ENCODE measurements at regions not wholly inside any gene's neighbourhood (a gene's known extent, or its start where the extent isn't known, plus 50 kb on each side); places are given as distances from the start of the nearest gene placed in this dataset.

DNA sequence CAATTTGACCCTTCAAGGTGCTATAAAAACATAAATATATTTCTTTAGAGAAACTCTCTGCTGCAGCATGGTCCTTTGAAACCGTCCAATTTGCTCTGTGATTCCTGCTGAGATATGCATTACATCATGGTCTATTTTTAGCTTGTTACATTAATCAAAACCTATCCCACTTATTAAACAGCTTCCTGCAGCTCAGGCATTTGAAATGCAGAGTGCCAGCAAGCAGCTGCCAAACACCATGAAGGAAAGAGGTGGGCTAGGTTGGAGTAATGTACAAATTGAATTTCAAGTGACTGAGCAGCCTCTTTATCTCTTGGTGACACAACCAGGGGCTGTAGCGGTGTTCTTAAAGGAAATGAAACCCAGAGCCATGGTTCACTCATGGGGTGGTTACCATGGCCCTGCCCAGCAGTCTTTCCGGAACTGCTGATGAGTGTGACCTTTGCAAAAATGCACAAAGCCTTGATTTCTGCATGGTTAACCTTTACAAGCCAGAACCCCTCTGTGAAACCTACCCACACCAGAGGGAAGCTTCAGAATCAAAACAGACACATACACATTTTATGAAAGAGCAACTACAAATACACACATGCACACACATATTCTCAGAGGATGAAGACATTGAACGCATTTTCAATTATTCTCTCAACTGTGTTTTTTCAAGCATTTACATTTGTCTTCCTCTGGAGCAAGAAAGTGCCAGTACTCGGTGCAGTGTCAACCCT lies 155.8 kb upstream of the ZNF608 start (continued):
- TF ChIP-seq BHLHE40 (IDR thresholded peaks at IDR 0.05; ENCODE audit: borderline replicate concordance in 1 of 2, low read depth in 2 of 2, low read length in 1 of 2) (peak; percentile 51 to 65; a peak in 3 of 4 replicates), CHD2 (IDR thresholded peaks at IDR 0.05; ENCODE audit: borderline replicate concordance, low read depth, low read length) (peak; percentile 65; the same call in 1 of the 2 replicates), STAT3 (IDR thresholded peaks at IDR 0.05; ENCODE audit: low read depth, low read length) (0 out of 2 replicates have a peak, but pooled peaks have one; percentile 59), MTA3 (IDR thresholded peaks at IDR 0.05; ENCODE audit: borderline replicate concordance, low read length) (peak; percentile 90; the same call in 1 of the 2 replicates), TCF12 (IDR thresholded peaks at IDR 0.05; ENCODE audit: low read depth, low read length) (peak; percentile 71; the same call in 1 of the 2 replicates), POU2F2 (IDR thresholded peaks at IDR 0.05; ENCODE audit: borderline replicate concordance, low read depth, low read length) (peak; percentile 52; the same call in 1 of the 3 replicates), TBL1XR1 (IDR thresholded peaks at IDR 0.05; ENCODE audit: low read depth, low read length) (peak; percentile 85; the same call in 1 of the 2 replicates), ZBED1 (IDR thresholded peaks at IDR 0.05; ENCODE audit: borderline replicate concordance) (peak; percentile 62; the same call in 1 of the 2 replicates), SMC3 (IDR thresholded peaks at IDR 0.05; ENCODE audit: borderline replicate concordance, low read length) (peak; percentile 42; the same call in 1 of the 2 replicates), MEF2A (IDR thresholded peaks at IDR 0.05; ENCODE audit: insufficient read depth, low read depth, low read length) (peak; percentile 90), BACH1 (IDR thresholded peaks at IDR 0.05; ENCODE audit: borderline replicate concordance) (no peak), BMI1 (IDR thresholded peaks at IDR 0.05; ENCODE audit: borderline replicate concordance) (peak; percentile 47; the same call in 1 of the 2 replicates), YY1 (IDR thresholded peaks at IDR 0.05; ENCODE audit: low read depth, low read length) (peak; percentile 72), PML (IDR thresholded peaks at IDR 0.05; ENCODE audit: low read length) (peak; percentile 50; the same call in 1 of the 2 replicates)
- TF ChIP-seq, protein P1, sequence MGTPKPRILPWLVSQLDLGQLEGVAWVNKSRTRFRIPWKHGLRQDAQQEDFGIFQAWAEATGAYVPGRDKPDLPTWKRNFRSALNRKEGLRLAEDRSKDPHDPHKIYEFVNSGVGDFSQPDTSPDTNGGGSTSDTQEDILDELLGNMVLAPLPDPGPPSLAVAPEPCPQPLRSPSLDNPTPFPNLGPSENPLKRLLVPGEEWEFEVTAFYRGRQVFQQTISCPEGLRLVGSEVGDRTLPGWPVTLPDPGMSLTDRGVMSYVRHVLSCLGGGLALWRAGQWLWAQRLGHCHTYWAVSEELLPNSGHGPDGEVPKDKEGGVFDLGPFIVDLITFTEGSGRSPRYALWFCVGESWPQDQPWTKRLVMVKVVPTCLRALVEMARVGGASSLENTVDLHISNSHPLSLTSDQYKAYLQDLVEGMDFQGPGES (IDR thresholded peaks at IDR 0.05): no peak
- TF ChIP-seq, protein P2, sequence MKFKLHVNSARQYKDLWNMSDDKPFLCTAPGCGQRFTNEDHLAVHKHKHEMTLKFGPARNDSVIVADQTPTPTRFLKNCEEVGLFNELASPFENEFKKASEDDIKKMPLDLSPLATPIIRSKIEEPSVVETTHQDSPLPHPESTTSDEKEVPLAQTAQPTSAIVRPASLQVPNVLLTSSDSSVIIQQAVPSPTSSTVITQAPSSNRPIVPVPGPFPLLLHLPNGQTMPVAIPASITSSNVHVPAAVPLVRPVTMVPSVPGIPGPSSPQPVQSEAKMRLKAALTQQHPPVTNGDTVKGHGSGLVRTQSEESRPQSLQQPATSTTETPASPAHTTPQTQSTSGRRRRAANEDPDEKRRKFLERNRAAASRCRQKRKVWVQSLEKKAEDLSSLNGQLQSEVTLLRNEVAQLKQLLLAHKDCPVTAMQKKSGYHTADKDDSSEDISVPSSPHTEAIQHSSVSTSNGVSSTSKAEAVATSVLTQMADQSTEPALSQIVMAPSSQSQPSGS (IDR thresholded peaks at IDR 0.05; ENCODE audit: low read length): peak; percentile 99
- TF ChIP-seq, protein P3, sequence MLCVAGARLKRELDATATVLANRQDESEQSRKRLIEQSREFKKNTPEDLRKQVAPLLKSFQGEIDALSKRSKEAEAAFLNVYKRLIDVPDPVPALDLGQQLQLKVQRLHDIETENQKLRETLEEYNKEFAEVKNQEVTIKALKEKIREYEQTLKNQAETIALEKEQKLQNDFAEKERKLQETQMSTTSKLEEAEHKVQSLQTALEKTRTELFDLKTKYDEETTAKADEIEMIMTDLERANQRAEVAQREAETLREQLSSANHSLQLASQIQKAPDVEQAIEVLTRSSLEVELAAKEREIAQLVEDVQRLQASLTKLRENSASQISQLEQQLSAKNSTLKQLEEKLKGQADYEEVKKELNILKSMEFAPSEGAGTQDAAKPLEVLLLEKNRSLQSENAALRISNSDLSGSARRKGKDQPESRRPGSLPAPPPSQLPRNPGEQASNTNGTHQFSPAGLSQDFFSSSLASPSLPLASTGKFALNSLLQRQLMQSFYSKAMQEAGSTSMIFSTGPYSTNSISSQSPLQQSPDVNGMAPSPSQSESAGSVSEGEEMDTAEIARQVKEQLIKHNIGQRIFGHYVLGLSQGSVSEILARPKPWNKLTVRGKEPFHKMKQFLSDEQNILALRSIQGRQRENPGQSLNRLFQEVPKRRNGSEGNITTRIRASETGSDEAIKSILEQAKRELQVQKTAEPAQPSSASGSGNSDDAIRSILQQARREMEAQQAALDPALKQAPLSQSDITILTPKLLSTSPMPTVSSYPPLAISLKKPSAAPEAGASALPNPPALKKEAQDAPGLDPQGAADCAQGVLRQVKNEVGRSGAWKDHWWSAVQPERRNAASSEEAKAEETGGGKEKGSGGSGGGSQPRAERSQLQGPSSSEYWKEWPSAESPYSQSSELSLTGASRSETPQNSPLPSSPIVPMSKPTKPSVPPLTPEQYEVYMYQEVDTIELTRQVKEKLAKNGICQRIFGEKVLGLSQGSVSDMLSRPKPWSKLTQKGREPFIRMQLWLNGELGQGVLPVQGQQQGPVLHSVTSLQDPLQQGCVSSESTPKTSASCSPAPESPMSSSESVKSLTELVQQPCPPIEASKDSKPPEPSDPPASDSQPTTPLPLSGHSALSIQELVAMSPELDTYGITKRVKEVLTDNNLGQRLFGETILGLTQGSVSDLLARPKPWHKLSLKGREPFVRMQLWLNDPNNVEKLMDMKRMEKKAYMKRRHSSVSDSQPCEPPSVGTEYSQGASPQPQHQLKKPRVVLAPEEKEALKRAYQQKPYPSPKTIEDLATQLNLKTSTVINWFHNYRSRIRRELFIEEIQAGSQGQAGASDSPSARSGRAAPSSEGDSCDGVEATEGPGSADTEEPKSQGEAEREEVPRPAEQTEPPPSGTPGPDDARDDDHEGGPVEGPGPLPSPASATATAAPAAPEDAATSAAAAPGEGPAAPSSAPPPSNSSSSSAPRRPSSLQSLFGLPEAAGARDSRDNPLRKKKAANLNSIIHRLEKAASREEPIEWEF (IDR thresholded peaks at IDR 0.05; ENCODE audit: insufficient replicate concordance, low read depth, low read length): peak; percentile 55
- TF ChIP-seq, protein P4, sequence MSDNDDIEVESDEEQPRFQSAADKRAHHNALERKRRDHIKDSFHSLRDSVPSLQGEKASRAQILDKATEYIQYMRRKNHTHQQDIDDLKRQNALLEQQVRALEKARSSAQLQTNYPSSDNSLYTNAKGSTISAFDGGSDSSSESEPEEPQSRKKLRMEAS (IDR thresholded peaks at IDR 0.05; ENCODE audit: low read depth, low read length): no peak

Data from GM12878 (cell line).